ENCODE measurements at regions not wholly inside any gene's neighbourhood (a gene's known extent, or its start where the extent isn't known, plus 50 kb on each side); places are given as distances from the start of the nearest gene placed in this dataset.

DNA sequence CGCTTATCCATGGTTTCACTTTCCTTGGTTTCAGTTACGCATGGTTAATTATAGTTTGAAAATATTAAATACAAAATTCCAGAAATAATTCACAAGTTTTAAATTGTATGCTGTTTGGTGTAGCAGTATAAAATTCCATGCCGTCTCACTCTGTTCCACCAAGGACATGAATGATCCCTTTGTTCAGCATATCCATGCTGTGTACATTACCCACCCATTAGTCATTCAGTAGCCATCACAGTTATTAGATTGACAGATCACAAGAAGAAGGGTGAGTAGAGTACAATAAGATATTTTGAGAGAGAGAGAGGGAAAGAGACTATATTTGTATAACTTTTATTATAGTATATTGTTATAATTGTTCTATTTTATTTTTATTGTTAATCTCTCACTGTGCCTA is 535.5 kb downstream of the SQOR start:
- TF ChIP-seq, protein P1, sequence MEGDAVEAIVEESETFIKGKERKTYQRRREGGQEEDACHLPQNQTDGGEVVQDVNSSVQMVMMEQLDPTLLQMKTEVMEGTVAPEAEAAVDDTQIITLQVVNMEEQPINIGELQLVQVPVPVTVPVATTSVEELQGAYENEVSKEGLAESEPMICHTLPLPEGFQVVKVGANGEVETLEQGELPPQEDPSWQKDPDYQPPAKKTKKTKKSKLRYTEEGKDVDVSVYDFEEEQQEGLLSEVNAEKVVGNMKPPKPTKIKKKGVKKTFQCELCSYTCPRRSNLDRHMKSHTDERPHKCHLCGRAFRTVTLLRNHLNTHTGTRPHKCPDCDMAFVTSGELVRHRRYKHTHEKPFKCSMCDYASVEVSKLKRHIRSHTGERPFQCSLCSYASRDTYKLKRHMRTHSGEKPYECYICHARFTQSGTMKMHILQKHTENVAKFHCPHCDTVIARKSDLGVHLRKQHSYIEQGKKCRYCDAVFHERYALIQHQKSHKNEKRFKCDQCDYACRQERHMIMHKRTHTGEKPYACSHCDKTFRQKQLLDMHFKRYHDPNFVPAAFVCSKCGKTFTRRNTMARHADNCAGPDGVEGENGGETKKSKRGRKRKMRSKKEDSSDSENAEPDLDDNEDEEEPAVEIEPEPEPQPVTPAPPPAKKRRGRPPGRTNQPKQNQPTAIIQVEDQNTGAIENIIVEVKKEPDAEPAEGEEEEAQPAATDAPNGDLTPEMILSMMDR (IDR thresholded peaks at IDR 0.05): no peak
- TF ChIP-seq POLR2A (IDR thresholded peaks at IDR 0.05): no peak

Data from thyroid gland (tissue), 4 donors.